ENCODE measurements at regions not wholly inside any gene's neighbourhood (a gene's known extent, or its start where the extent isn't known, plus 50 kb on each side); places are given as distances from the start of the nearest gene placed in this dataset.

- TF ChIP-seq EZH2 (IDR thresholded peaks at IDR 0.05; ENCODE audit: low read depth, unreplicated experiment) (no peak), CREB1 (CRISPR knock-in tag; IDR thresholded peaks at IDR 0.05; ENCODE audit: low read depth) (no peak), POLR2AphosphoS5 (IDR thresholded peaks at IDR 0.05; ENCODE audit: low read depth) (no peak), EZH2phosphoT487 (IDR thresholded peaks at IDR 0.05; ENCODE audit: unreplicated experiment) (no peak)
- TF ChIP-seq, protein P1, sequence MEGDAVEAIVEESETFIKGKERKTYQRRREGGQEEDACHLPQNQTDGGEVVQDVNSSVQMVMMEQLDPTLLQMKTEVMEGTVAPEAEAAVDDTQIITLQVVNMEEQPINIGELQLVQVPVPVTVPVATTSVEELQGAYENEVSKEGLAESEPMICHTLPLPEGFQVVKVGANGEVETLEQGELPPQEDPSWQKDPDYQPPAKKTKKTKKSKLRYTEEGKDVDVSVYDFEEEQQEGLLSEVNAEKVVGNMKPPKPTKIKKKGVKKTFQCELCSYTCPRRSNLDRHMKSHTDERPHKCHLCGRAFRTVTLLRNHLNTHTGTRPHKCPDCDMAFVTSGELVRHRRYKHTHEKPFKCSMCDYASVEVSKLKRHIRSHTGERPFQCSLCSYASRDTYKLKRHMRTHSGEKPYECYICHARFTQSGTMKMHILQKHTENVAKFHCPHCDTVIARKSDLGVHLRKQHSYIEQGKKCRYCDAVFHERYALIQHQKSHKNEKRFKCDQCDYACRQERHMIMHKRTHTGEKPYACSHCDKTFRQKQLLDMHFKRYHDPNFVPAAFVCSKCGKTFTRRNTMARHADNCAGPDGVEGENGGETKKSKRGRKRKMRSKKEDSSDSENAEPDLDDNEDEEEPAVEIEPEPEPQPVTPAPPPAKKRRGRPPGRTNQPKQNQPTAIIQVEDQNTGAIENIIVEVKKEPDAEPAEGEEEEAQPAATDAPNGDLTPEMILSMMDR (conservative IDR thresholded peaks at IDR 0.05; ENCODE audit: low read depth in 2 of 2), result no peak
- TF ChIP-seq, protein P2, sequence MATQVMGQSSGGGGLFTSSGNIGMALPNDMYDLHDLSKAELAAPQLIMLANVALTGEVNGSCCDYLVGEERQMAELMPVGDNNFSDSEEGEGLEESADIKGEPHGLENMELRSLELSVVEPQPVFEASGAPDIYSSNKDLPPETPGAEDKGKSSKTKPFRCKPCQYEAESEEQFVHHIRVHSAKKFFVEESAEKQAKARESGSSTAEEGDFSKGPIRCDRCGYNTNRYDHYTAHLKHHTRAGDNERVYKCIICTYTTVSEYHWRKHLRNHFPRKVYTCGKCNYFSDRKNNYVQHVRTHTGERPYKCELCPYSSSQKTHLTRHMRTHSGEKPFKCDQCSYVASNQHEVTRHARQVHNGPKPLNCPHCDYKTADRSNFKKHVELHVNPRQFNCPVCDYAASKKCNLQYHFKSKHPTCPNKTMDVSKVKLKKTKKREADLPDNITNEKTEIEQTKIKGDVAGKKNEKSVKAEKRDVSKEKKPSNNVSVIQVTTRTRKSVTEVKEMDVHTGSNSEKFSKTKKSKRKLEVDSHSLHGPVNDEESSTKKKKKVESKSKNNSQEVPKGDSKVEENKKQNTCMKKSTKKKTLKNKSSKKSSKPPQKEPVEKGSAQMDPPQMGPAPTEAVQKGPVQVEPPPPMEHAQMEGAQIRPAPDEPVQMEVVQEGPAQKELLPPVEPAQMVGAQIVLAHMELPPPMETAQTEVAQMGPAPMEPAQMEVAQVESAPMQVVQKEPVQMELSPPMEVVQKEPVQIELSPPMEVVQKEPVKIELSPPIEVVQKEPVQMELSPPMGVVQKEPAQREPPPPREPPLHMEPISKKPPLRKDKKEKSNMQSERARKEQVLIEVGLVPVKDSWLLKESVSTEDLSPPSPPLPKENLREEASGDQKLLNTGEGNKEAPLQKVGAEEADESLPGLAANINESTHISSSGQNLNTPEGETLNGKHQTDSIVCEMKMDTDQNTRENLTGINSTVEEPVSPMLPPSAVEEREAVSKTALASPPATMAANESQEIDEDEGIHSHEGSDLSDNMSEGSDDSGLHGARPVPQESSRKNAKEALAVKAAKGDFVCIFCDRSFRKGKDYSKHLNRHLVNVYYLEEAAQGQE (IDR thresholded peaks at IDR 0.05; ENCODE audit: unreplicated experiment), result no peak
Measured at GRCh38 chr6:119738425-119738824, 388.9 kb upstream of the MAN1A1 start.
